ENCODE measurements at regions not wholly inside any gene's neighbourhood (a gene's known extent, or its start where the extent isn't known, plus 50 kb on each side); places are given as distances from the start of the nearest gene placed in this dataset.

DNA sequence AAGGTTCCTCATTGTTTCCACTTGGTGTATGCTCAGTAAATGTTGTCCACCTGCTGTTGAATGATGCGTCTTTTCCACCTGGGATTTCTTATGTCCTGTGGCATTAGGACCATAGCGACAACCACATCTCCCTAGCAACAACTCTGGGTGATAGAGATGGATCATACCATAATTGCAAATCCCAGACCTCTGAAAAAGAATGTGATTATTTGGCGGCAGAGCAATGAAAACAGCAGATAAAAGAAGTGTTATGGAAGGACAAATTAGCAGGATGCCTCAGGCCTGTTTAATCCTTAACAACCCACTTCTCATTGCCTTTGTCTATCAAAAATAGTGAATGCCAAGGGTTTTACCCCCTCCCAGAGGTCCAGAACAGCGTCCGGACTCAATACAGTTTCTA is 278.9 kb downstream of the TSN start:
- TF ChIP-seq POLR2A (IDR thresholded peaks at IDR 0.05; ENCODE audit: low read depth, low read length) (no peak), POLR2AphosphoS5 (IDR thresholded peaks at IDR 0.05; ENCODE audit: low read depth, low read length) (no peak), TAF1 (IDR thresholded peaks at IDR 0.05; ENCODE audit: borderline replicate concordance, low read depth, low read length) (no peak)
